ENCODE measurements at regions not wholly inside any gene's neighbourhood (a gene's known extent, or its start where the extent isn't known, plus 50 kb on each side); places are given as distances from the start of the nearest gene placed in this dataset.

DNA sequence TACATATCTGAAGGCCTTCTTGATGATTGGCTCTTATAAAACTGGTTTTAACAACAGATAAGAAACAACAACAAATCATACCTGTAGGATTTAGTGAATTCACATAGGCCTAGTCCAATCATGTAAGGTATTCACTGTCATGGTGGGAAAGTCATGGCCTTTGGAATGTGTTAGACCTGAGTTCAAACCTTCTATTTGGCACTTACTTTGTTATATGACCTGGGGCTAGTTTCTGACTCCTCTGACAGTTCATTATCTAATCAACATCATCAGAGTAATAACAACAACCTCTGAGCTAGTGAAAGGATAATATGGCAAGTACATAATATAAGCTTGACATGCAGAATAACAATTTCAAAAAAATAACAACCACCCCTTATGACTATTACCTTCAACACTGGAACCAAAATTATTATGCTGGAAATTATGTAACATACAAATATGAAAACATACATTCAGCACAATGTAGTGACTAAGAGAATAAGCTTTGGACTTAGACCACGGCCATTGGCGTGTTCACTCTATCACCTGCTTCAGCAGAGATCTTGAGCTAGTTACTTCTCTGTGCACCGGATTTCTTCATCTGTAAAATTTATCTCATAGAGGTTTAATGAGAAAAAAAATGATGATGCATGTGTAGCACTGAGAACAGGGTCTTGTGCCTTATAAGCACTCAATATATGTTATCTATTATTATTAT lies 597.6 kb downstream of the LMO4 start:
- DNase-seq (ENCODE audit: low read depth in 2 of 2) = no peak

DNA sequence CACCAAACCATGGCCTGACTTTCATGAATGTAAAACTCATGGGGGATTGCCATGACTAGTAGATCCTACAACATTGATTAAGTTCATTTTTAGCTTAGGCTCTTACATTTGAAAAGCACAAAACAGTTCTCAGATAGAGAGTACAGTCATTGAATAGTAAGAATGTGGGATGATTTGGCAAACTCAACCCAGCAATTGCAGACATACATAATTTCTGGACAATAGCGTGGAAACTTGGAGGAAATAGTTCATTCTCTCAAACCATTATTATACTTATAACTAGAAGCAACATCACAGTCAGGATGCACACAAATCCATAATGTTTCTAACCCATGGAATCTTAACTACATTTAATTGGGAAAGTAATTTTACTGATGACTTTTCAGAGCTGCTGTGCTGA lies 598.2 kb downstream of the LMO4 start:
- DNase-seq (ENCODE audit: low read depth in 2 of 2) = no peak

DNA sequence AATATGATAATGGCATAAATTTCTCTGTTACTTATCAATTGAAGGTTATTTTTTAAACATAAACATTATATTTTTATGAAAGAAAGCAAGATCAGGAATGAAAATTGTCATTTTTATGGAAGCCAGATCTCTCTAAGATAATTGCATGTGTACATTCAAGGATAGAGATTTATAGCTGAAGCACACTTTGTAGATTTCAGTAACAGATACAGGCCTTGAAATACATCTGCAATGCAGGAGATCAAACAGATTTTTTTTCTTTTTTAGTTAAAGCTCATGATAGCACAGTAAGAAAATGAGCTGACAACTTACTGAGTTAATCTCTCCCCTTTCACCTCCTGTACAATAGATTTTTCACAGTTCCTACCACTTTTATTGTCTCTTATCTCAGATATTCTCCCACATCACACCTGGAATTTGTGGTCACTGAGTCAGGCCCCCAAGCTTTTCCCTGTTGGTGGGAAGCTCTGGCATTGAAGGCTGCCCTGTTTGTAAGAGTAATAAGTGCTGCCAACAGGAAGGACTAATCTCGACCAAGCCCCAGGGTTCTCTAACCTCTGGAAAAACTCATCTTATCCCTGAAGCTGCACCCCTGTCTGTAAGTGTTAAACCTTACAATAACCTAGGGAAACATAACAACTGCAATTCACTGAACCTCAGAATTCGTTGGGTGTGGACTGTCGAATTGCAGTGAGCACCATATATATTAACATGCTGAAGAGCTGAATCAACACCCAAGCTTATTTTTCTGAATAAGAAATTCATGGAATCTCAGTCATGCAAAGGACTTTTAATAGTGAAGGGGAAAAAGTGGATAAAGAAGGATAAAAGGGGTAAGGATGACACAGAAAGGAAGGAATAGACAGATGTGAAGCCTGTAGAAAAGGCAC lies 599.0 kb downstream of the LMO4 start:
- no peak for DNase-seq (ENCODE audit: low read depth in 2 of 2)

DNA sequence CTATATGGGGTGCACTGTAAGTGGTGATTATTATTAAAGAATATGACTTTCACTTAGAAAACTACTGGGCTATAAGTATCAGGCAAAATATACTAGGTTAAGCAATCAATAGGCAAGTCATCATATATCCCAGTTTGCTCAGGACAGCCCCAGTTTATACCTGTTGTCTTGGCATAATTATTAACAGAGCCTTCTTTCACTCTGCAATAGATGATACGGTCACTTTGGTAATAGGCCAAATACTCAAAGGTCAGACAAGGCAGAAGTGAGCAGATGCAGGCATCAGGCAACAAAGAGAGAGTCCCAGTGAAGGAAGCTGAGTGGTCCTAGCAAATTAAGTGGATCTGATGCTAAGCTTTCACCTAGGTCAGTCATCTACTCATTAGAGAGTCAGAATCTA lies 599.9 kb downstream of the LMO4 start:
- no peak for DNase-seq (ENCODE audit: low read depth in 2 of 2)

DNA sequence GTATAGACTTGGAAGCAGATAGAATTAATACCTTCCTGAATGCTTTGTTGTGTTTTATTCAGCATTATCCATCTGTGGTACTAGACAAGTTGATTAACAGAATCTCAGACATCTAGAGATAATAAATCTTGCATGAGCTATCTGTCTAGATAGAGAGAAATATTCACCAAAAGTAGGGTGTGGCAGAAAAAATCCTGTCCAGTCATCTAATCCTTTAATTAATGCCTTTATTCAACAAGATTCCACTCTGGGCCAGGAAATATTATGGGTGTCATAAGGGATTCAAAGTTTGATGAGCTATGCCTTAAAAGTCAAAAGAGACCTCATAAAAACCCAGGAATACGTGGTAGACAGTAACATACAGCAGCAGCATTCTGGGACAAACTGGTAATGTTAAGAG lies 601.2 kb downstream of the LMO4 start:
- no peak for DNase-seq (ENCODE audit: low read depth in 2 of 2)

DNA sequence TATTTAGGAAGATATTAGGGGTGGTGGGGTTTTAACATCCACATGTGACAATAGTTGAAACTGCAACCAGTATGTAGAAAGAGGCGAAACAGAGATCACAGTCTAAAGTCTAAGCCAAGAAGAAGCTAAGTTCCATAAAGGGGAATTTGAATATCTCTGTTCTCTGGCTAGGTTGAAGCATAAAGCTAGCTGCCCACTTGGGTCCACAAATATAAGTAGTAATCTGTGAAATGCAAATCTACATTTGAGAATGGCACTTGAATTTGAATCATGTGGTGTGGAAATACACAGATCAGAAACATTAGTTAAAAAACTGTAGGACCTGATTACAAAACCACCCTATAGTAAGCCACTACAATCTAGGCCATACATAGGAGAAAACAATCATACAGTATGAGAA lies 602.1 kb downstream of the LMO4 start:
- DNase-seq (ENCODE audit: low read depth in 2 of 2) = no peak

DNA sequence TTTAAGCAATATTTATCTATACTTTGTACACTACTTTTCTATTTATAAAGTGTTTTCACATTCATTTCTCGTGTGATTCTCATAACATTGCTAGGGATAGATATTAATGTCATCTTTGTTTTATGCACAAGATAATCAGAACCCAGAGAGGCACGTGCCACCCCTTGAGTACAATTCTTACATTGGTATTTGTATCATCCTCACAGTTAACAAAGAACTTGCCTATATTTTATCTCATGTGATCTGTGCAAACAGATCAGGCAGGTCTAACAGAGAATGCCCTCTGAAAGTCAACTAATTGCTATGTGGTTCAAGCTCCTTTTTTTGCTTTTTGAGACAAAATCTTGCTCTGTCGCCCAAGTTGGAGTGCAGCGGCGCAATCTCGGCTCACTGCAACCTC lies 604.5 kb downstream of the LMO4 start:
- no peak for DNase-seq (ENCODE audit: low read depth in 2 of 2)

DNA sequence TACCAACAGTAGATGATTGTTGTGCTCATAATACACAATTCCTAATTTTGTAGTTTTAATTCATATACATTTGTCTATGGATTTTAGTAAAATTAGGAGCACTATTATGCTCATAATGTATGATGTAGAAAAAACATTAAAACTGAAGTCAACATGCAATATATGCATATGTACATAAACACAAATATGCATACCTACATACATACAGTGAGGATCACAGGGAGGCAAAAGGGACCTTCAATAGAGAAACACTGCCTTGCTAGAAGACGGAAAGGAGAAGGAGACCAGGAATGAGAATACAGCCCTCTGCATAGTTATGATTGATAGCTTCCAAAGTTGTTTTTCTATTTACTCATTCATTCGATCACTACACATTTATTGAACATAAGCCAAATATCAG lies 606.5 kb downstream of the LMO4 start:
- DNase-seq (ENCODE audit: low read depth in 2 of 2) = no peak

DNA sequence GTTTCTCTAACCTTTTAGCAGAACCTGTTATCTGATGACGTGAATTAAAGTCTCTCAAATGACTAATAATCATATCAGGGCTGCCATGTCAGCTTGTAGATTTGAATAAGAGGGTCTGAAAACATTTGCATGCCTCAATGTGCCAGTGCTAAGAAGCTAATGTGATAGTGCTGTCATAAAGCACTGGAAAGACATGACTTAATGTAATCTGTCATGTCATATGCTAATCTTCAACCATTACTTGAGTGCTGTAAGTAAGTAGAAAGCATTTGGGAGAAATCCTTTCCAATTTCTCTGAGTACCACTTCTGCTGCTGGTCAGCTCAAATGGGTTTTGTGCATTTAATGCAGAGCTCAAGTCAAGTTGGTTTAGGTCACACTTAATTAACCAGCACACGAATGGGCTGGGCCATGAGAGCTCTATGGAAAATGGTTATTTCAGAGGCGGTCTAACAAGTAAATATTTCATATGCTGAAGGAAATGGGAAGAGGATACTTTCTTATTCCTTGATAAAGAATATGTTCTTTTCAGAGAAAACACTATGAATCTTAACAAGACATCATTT lies 609.2 kb downstream of the LMO4 start:
- DNase-seq (ENCODE audit: low read depth in 2 of 2) = no peak

DNA sequence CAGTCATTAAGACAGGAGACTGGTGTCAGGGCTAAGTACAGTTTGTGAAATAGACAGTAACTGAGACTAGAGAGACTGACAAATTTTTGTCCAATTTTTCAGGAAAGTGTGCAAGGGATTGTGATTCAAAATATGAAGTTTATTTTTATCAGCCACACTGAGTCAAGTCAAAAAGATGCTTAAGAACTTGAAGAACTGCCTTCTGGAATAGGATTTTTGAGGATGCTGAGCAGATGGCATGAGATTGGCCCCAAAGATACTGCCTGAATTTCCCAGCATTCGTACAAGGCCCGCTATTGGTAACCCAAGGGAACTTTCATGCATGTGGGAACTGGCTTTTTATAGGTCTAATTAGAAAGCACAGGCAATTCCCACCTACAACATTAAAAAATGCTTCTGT lies 610.0 kb downstream of the LMO4 start:
- DNase-seq (ENCODE audit: low read depth in 2 of 2) = no peak

DNA sequence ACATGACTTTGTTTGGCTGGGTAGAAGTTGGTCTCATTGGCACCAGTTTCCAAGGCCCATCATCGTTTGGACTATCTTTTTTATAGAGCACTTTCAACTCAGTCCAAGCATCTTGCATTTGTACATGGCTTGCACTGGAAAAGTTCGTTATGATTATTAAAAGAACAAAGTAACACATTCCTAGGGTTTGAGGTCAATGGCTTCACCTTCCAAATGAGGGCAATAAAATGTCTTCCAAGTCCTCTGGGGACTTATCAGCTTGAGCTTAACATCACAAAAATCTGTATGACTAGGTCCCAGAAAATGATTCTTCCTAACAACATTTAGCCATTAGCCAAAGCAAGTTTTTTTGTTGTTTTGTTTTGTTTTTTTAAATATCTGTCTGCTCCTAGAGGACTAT lies 610.8 kb downstream of the LMO4 start:
- no peak for DNase-seq (ENCODE audit: low read depth in 2 of 2)

DNA sequence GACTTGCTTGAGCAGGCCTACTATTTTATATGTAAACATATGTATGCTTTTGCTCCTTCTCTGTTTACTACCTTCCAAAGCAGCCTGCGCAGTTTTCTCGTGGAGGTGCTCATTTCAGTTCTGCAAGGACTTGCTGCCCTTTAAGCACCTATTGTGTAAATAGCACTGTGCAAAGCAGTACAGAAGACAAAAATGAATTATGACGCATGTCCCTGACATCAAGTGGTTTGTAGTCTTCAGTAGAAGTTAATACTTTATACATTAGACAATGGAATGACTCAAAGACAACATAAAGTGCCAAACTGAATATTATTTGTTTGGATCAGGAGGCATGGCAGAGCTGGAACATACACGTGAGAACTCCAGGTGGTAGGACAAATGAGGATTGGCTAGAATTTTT lies 611.7 kb downstream of the LMO4 start:
- no peak for DNase-seq (ENCODE audit: low read depth in 2 of 2)

DNA sequence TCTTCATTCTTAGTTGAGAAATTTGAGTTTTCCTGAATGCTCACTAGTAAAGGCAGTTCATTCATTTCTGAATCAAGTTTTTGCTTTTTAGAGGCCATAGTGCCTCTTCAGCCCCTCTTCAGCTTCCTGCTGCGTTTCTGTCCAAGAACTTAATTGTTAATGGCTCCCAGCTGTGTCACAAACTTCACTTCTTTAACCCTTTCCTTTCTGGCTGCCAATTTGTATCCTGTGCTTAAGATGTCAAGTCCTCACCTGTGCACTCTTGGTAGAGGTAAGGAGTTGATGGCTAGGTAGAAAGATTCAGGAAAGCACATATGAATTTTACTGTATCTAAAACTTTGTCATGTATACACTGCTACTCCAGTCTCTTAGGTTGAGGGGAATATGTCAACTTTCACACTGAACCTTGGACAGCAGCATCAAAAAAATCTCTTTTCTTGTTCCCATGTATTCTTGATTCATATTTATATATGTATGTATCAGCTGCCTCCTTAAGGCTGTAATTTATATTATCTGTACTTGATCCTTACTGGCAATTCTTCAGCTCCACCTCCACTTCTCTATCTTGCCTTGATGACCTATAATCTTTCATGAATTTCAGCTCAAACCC lies 612.8 kb downstream of the LMO4 start:
- DNase-seq (ENCODE audit: low read depth in 2 of 2) = no peak

DNA sequence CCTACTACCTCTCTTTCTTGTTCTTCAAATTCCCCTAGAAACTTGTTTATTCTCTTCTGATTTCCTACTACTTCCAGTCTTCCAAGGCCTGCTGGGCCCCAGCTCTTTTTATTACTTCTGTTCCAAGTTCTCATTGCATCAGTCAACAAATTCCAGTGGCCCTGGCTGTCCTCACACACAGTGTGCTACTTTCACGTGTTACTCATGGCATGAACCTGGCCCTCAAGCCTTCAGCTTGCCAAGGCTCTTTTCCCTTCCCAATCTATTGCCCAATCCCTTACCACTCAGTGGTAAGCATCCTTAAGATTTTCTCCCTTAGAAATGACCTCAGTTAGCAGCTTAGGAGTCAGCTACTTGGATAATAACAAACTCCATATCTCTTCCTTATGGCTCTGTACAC lies 613.5 kb downstream of the LMO4 start:
- DNase-seq (ENCODE audit: low read depth in 2 of 2) = no peak

DNA sequence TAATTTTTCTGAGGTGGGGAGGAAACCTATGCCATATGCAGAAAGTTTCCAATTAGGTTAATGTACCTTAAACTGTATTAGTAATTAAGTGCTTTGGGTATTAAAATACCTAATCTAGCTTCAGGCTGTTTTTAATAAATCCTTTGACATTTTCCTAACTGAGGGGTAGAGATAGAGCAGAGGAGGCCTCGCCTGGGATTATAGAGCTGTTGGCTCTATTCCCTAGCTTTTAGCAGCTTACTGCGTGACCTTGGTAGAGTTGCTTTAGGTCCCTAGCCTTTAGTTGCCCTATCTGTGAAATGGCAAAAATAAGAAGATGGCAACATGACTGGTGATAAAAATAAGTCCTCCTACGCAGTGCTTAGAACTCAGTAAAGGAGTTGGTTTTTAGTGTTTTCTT lies 621.0 kb downstream of the LMO4 start:
- no peak for DNase-seq (ENCODE audit: low read depth in 2 of 2)

DNA sequence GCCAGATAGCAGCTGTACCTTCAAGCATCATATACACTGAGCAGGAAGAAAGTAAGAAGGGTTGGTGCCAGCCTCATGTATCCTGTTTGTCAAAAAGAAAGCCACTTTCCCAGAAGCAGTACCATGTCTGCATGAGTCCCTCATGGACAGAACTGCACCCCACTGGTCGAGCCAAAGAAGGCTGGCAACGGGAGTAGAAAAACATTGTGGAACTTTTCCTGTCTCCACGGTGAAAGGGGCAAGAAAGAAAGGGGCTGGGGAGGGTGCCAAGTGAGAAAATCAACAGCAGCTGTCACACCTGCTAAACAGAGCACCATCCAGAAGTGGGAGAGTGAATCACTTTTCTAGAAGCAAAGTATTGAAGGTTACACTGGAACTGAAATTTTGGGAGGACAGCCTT lies 621.7 kb downstream of the LMO4 start:
- DNase-seq (ENCODE audit: low read depth in 2 of 2) = no peak

DNA sequence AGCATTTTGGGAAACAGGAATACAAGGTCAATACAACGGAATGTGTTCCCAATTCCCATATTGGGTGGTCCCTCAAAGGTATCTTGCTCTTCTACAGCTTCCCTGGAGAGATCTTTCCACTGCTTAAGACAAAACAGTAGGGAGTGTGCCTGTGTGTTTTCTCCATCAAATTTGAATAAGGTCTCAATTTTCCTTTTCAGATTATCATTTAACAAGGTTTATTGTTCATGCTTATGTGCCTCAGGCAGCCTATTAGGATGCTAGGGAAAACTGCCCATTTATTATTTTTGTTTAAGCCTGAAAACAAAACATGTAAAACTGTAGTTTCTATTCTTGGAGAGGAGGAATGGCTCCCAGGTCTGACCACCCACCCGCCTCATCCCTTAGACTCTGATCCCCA lies 622.7 kb downstream of the LMO4 start:
- DNase-seq (ENCODE audit: low read depth in 2 of 2) = no peak

DNA sequence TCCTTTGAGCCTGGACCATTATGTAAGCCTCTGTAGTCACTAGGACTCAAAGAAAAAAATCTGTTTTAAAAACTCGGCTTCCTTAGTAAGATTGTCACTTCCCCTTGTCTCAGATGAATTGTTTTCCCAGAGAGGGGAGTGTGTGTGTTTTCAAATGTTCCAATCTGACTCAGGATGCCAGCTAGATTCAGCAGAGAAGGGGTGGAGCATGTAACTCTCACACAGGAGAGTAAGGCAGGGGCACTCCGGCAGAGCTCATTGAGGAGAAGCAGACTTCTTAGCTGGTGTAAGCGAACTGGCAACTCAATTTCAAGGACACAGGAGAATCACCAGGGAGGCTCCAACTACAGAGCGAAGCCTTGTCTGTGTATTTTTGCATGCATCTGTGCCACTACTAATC lies 623.2 kb downstream of the LMO4 start:
- DNase-seq (ENCODE audit: low read depth in 2 of 2) = no peak

DNA sequence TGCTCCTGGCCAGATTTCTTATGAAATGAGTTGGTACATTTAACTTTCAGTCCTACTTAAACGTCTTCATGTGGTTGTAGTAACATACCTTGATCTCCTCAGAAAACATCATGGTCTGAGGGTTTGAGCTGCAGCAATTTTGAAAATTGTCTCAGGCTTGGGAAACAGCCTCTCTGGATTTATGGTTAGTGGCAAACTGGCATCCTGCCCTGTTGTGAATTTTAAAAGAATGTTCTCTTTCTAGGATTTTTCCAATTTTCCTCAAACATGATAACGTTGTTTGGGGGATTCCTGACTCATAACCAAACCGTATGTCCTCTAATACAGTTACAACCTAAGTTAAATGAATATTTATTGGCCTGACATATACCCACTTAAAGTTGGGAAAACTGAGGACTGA lies 624.4 kb downstream of the LMO4 start:
- no peak for DNase-seq (ENCODE audit: low read depth in 2 of 2)

DNA sequence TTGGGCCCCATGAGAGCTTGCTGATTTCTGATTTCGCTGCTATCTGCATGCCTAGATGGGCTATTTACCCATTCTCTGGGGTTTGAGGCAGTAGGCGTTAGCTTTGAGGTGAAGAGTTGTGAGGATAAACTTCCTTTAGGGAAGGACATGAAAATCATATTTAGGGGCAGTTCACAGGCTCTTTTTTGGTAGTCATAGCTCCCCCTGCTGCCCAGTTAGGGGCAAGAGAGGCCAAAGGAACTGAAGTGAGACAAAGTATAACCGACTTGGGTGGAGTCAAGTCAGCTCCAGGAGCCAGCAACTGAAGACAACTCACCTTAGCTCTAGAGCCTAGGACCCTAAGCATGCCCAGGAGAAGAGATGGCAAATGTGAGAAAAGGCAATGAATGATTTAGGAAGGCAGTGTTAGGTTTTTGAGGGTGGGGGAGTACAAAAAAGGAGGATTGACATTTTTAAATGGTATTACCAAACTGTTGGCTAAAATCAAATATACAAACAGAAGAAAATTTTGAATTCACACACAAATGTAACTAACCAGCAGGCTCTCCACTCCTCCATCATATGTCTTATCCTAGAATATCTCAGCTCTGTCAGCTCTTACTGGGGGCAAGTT lies 625.2 kb downstream of the LMO4 start:
- peak; percentile 9 to 20 for DNase-seq (ENCODE audit: low read depth in 2 of 2)

DNA sequence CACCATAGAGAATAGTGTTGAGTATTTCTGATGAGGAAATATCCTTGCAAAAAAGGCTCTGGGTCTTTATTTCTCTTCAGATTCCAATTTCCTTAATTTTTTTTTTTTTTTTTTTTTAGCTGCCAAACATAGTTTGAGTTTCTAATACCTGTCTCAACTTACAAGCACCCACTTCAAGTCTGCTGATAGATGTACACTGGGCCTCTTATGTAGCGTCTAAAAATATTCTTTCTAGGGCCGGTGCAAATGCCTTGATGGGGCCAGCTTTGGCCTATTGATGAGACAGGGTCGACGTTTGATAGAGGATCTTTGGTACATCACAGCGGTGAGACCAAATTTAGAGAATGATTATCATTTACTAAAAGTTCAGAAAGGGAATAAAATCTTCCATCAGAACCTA lies 626.4 kb downstream of the LMO4 start:
- DNase-seq (ENCODE audit: low read depth in 2 of 2) = no peak

DNA sequence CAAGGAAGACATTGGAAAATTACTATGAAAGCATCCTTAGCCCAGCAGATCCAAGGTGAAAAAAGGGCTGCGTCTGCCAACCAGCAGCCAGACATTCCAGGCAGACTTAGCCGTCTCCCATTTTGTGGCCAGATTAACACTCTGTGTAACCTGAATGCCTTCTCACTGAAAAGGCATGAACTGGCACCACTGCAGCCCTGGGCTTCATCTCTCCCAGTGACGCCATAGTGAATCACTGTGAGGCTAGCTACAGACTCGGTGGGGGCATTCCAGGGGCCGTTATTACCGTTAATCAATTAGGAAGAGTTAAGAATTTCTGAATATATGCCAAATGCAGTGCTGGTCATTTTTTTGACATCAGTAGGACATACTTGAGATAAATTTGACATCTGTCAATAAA lies 627.4 kb downstream of the LMO4 start:
- no peak for DNase-seq (ENCODE audit: low read depth in 2 of 2)

All from stimulated activated CD4-positive, alpha-beta T cell treated with anti-CD3 and anti-CD28 coated beads, Interleukin-1b, Interleukin-23, amount 100 ng/mL, for 1 hour (primary cell).